GM12891 (cell line): ENCODE measurements at regions not wholly inside any gene's neighbourhood (a gene's known extent, or its start where the extent isn't known, plus 50 kb on each side); places are given as distances from the start of the nearest gene placed in this dataset.

Experiments
- POLR2A ChIP-seq: IDR thresholded peaks from 2 replicates; pipeline ENCODE4 v1.6.1; 2011; ENCODE audit warnings: low read depth, low read length, control low read depth
- SPI1 ChIP-seq: IDR thresholded peaks from 2 replicates; pipeline ENCODE4 v1.6.1; 2011; ENCODE audit warnings: low read depth, low read length, control low read depth

GRCh38 chr10:83222300-83222699 is 917.0 kb upstream of the GHITM start:
- no peak for TF ChIP-seq SPI1
- TF ChIP-seq POLR2A: no peak
